ENCODE measurements at regions not wholly inside any gene's neighbourhood (a gene's known extent, or its start where the extent isn't known, plus 50 kb on each side); places are given as distances from the start of the nearest gene placed in this dataset.

GRCh38 chr20:53838311-53838868 is 232.0 kb downstream of the BCAS1 start:
- DNase-seq (ENCODE audit: low spot score): no peak

- no peak for DNase-seq (ENCODE audit: low spot score)
Observed at GRCh38 chr20:53837126-53837826, 233.1 kb downstream of the BCAS1 start.

GRCh38 chr20:53834749-53835148 is 235.6 kb downstream of the BCAS1 start:
- DNase-seq (ENCODE audit: low spot score): no peak

- no peak for DNase-seq (ENCODE audit: low spot score)
Observed at GRCh38 chr20:53834062-53834442, 236.3 kb downstream of the BCAS1 start.

GRCh38 chr20:53833333-53834061 is 236.9 kb downstream of the BCAS1 start:
- DNase-seq (ENCODE audit: low spot score): no peak

GRCh38 chr20:53832499-53832898 is 237.9 kb downstream of the BCAS1 start:
- no peak for DNase-seq (ENCODE audit: low spot score)

- DNase-seq (ENCODE audit: low spot score): no peak
Observed at GRCh38 chr20:53831812-53832211, 238.2 kb upstream of the ZNF217 start.

- no peak for DNase-seq (ENCODE audit: low spot score)
Observed at GRCh38 chr20:53831228-53831627, 237.6 kb upstream of the ZNF217 start.

GRCh38 chr20:53829724-53830521 is 236.3 kb upstream of the ZNF217 start:
- DNase-seq (ENCODE audit: low spot score): no peak

GRCh38 chr20:53829255-53829723 is 235.7 kb upstream of the ZNF217 start:
- peak; percentile 66 for DNase-seq (ENCODE audit: low spot score)

GRCh38 chr20:53828682-53829254 is 235.1 kb upstream of the ZNF217 start:
- DNase-seq (ENCODE audit: low spot score): peak; percentile 76

GRCh38 chr20:53828088-53828681 is 234.5 kb upstream of the ZNF217 start:
- DNase-seq (ENCODE audit: low spot score): peak; percentile 73

GRCh38 chr20:53827292-53828087 is 233.9 kb upstream of the ZNF217 start:
- no peak for DNase-seq (ENCODE audit: low spot score)

GRCh38 chr20:53826597-53827291 is 233.1 kb upstream of the ZNF217 start:
- DNase-seq (ENCODE audit: low spot score): no peak

- DNase-seq (ENCODE audit: low spot score): no peak
Observed at GRCh38 chr20:53826090-53826489, 232.5 kb upstream of the ZNF217 start.

GRCh38 chr20:53825282-53825681 is 231.6 kb upstream of the ZNF217 start:
- DNase-seq (ENCODE audit: low spot score): no peak

- no peak for DNase-seq (ENCODE audit: low spot score)
Observed at GRCh38 chr20:53824779-53825178, 231.1 kb upstream of the ZNF217 start.

- DNase-seq (ENCODE audit: low spot score): no peak
Observed at GRCh38 chr20:53823121-53823764, 229.6 kb upstream of the ZNF217 start.

GRCh38 chr20:53822534-53822933 is 228.9 kb upstream of the ZNF217 start:
- DNase-seq (ENCODE audit: low spot score): no peak
